Central memory CD8-positive, alpha-beta T cell (primary cell): ENCODE measurements at regions not wholly inside any gene's neighbourhood (a gene's known extent, or its start where the extent isn't known, plus 50 kb on each side); places are given as distances from the start of the nearest gene placed in this dataset.

Experiments
- ATAC-seq: fragments of 150-1000 bp; cut with Tn5 transposase; replicated peaks from 2 replicates; pipeline ENCODE4 v1.10.0; 2022; ENCODE audit warnings: mild to moderate bottlenecking, moderate FRiP score, moderate number of reproducible peaks; ENCODE audit not compliant: poor library complexity, severe bottlenecking; ENCODE audit errors: extremely low read depth
- DNase-seq, 2 donors: peaks; one replicate each; pipeline ENCODE4 v3.0.0; 2021; ENCODE audit warnings: low spot score in 2 of 2
- H3K27ac Mint-ChIP-seq: one replicate; pipeline ENCODE4 v1.8.0; 2022; ENCODE audit warnings: low read depth, mild to moderate bottlenecking, moderate library complexity, mixed read lengths
- H3K27me3 Mint-ChIP-seq: one replicate; pipeline ENCODE4 v1.8.0; 2022; ENCODE audit warnings: mixed read lengths
- H3K36me3 Mint-ChIP-seq: one replicate; pipeline ENCODE4 v1.8.0; 2022; ENCODE audit warnings: mild to moderate bottlenecking, moderate library complexity, mixed read lengths; ENCODE audit not compliant: insufficient read depth
- H3K4me1 Mint-ChIP-seq: one replicate; pipeline ENCODE4 v1.8.0; 2022; ENCODE audit warnings: mixed read lengths
- H3K4me3 Mint-ChIP-seq: one replicate; pipeline ENCODE4 v1.8.0; 2022; ENCODE audit warnings: mild to moderate bottlenecking, moderate library complexity, mixed read lengths
- H3K9me3 Mint-ChIP-seq: one replicate; pipeline ENCODE4 v1.8.0; 2022; ENCODE audit warnings: mixed read lengths

DNA sequence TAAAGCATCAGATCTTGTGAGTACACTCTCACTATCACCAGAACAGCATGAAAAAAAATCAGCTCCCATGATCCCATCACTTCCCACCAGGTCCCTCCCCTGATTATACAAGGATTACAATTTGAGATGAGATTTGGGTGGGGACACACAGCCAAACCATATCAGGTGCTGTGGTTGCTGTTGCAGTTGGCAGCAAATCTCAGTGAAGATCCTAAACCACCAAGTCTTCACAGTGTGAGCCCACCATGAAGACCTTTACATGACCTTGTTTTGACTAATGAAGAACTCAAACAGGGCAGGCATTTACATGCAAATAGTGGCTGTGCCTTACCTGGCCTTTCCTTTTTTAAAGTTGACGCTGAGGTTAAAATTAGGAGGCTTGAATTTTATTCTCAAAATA, 242.6 kb downstream of the ACTR3B start:
- Mint-ChIP-seq H3K36me3 (no peaks in the 10 kb centered on the region), H3K27me3 (peaks cover 14% of the 10 kb centered on the region), H3K4me1 (no peaks in the 10 kb centered on the region), H3K27ac (no peak overlapping the region), H3K9me3 (no peaks in the 10 kb centered on the region), H3K4me3 (no peak overlapping the region)
- ATAC-seq (no peak), DNase-seq (no peak)

DNA sequence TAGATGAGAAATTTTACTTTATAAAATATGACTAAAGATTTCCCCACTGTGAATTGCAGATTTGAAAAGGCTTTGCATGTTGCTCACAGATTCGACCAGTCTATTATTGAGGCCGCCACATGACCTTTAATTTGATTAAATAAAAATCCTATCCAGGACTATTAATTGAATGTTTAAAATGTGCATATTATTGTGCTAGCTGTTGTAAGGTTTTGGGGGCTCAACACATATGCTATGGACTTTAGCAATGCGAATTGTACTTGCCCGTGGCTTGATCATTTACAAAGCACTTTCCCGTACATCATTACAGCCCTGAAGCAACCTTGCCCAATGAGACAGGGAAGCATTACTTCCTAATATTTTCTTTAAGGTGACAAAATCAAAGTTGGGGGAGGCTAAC, 243.0 kb downstream of the ACTR3B start:
- no peak overlapping the region for H3K27ac Mint-ChIP-seq
- no peak for ATAC-seq

DNA sequence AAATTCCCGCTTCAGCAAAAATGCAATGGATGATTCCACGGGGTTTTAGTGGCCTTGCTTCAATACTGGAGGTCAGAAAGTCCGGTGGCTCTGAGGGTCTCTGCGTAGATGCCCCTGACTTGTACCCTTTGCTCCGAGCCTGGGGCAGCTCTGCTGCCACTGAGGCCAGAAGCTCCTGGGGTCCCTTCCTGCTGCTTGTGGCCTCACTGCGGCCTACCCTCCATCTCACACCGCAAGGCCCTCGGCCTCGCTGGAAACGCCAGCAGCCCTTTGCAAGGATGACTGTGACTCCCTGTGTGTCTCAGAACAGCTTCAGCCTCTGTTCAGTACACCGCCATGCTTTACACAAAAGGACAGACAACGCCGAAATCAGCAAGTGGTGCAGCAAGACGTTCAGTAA, 244.8 kb downstream of the ACTR3B start:
- DNase-seq (no peak), ATAC-seq (no peak)
- Mint-ChIP-seq H3K4me3 (no peak overlapping the region), H3K36me3 (no peaks in the 10 kb centered on the region), H3K27ac (no peak overlapping the region), H3K9me3 (no peaks in the 10 kb centered on the region), H3K4me1 (no peaks in the 10 kb centered on the region), H3K27me3 (no peaks in the 10 kb centered on the region)

More for the DNA sequence above, 243.0 kb downstream of the ACTR3B start:
- Mint-ChIP-seq H3K36me3 (no peaks in the 10 kb centered on the region), H3K4me3 (no peak overlapping the region), H3K9me3 (no peaks in the 10 kb centered on the region), H3K4me1 (no peaks in the 10 kb centered on the region), H3K27me3 (peaks cover 9% of the 10 kb centered on the region)
- DNase-seq: no peak

DNA sequence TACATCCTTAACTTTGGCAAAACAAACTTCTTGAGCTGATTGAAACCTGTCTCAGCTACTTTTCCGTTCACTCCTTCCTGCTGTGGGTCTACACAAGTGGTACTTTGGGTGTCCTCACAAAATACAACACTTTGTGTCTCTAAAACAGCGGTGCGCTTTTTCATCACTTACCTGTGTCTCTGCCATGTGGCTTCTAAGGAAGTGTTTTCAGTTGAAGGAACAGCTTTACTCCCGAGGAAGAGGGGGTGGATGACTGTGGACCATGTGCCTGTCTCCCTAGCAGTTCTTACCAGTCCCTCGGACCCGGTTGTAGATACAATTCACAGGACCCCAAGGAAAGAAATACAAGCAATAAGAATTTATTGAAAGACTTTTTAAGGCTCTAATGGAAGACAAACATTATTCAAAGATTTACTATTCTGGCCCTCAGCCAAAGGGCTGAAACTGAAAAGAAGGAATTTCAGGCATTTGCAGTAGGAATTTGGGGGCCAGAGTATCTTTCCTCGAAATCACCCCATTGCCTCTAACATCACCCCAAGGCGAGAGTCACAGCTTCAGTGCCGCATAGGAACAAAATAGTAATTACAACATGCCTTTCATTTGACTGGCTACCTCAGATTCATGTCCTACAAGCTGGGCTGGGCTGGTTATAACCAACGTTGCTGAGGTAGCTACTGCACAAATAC, 246.3 kb downstream of the ACTR3B start:
- no peaks in the 10 kb centered on the region for H3K9me3 Mint-ChIP-seq
- H3K27me3 Mint-ChIP-seq: no peaks in the 10 kb centered on the region
- ATAC-seq (no peak), DNase-seq (no peak)
- no peaks in the 10 kb centered on the region for H3K36me3 Mint-ChIP-seq
- H3K27ac Mint-ChIP-seq: no peak overlapping the region
- no peak overlapping the region for H3K4me3 Mint-ChIP-seq
- H3K4me1 Mint-ChIP-seq: no peaks in the 10 kb centered on the region

DNA sequence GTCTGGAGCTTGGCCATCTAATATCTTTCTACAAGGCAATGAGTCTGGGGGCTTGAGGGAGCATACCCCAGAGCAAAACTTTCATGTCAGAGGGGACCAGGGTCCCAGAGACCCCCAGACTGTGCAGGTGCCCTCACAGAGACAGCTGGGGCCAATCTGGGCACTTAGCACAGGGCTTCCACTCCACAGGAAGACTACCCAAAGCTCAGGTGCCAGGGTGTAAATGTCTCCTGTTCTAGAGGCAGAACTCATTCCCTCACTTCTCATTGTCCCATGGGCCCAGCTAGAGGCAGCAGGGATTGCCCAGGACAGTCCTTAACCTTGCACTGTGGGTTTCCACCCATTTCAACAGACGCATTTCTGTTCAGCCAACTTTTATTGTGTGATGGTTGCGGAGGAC, 246.9 kb downstream of the ACTR3B start:
- Mint-ChIP-seq H3K36me3 (no peaks in the 10 kb centered on the region), H3K4me1 (no peaks in the 10 kb centered on the region), H3K9me3 (no peaks in the 10 kb centered on the region), H3K4me3 (no peak overlapping the region), H3K27me3 (no peaks in the 10 kb centered on the region), H3K27ac (no peak overlapping the region)
- ATAC-seq (no peak), DNase-seq (no peak)

DNA sequence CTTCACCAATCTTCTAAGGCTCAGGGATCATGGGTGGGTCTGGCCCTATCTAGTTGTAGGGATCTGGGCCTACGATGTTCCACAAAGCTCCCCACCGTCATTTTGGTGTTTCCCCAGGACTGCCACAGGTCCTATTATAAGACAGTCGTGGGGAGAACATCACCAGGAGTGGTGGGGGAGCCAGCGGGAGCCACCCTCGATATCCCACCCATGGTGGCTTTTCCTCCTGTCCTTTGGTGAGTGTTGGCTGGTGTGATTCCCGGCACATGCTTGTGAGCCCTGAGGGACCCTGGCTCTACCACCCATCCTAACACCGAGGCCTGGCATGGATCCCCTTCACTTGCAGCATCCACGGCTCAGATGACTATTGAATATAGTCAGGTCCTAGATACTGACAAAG, 247.4 kb downstream of the ACTR3B start:
- Mint-ChIP-seq H3K27me3 (no peaks in the 10 kb centered on the region), H3K27ac (no peak overlapping the region), H3K36me3 (no peaks in the 10 kb centered on the region), H3K4me1 (no peaks in the 10 kb centered on the region), H3K4me3 (no peak overlapping the region), H3K9me3 (no peaks in the 10 kb centered on the region)
- ATAC-seq: no peak
- DNase-seq: no peak

DNA sequence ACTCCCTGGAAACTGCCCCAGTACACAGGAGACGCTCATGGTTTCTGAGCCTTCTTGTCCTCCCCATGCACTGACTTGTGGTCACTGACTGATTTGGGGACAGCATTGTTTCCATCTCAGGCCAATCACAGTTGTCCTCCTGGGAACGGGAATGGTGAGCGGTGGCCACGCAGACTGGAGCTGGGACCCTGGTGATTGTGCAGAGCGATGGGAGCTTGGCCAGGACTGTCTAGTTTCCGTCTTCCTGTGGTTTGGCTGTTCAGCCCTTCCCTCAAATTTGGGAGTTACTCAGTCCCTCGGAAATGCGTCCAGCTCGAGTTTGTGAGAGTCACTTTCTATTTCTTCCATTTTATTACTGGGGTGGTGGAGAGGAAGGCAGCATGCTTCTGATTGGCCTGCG, 250.9 kb downstream of the ACTR3B start:
- no peaks in the 10 kb centered on the region for H3K4me1 Mint-ChIP-seq
- no peak for ATAC-seq
- H3K27me3 Mint-ChIP-seq: no peaks in the 10 kb centered on the region
- H3K4me3 Mint-ChIP-seq: no peak overlapping the region
- H3K9me3 Mint-ChIP-seq: no peaks in the 10 kb centered on the region
- no peak for DNase-seq
- H3K27ac Mint-ChIP-seq: no peak overlapping the region
- no peaks in the 10 kb centered on the region for H3K36me3 Mint-ChIP-seq

DNA sequence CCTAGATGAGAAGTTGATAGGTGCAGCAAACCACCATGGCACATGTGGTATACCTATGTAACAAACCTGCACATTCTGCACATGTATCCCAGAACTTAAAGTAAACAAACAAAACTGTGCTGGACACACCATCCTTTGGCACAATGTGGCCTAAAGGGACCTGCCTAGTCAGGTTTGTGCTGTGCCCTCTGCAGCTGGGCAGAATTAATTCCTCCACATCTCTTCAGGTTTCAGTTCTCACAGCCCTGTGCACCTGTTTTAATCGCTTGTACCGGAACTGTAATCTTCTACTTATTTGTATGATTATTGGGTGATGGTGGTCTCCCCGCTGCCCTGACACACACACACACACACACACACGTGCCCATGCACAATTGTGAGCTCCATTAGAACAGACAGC, 252.7 kb downstream of the ACTR3B start:
- DNase-seq (no peak), ATAC-seq (no peak)
- Mint-ChIP-seq H3K4me1 (no peaks in the 10 kb centered on the region), H3K36me3 (no peaks in the 10 kb centered on the region), H3K9me3 (no peaks in the 10 kb centered on the region), H3K27me3 (no peaks in the 10 kb centered on the region), H3K4me3 (no peak overlapping the region), H3K27ac (no peak overlapping the region)

DNA sequence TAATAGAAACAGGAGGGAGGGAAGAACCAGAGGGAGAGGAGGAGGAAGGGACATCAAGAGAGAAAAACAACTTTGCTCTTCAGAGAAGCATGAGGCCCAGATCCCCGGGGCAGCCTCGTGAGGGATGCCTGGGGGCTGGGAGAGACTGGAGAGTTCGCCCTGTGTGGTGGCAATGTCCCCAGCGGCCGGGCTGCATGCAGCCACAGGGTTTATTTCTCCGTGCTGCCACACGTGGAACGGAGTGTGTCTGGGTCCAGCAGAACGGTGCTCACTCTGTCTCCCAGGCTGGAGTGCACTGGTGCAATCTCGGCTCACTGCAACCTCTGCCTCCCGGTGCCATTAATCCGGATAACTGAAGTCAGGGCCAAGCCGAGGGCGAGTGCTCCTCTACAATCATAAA, 257.7 kb downstream of the ACTR3B start:
- Mint-ChIP-seq H3K27ac (no peak overlapping the region), H3K36me3 (no peaks in the 10 kb centered on the region), H3K27me3 (peaks cover 13% of the 10 kb centered on the region), H3K4me3 (no peak overlapping the region), H3K9me3 (peaks cover 4% of the 10 kb centered on the region), H3K4me1 (no peaks in the 10 kb centered on the region)
- ATAC-seq (no peak), DNase-seq (no peak)

DNA sequence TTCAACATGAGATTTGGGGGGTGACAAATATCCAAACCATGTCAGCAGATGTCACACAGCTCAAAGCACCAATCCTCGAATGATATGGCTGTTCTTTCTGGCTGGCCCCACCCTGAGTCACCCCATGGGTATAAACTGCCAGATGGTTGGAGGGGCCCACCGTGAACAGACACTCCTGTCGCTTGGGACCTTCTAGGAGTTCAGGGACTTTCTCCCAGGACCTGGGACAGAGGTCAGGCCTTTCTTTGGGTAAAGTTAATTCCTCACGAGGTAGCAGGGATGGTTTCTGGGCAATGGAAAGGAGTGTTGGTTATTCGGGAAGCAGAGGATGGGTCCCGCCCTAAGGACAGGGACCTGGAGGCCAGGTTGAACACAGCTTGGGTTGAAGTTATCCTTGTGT, 262.0 kb downstream of the ACTR3B start:
- Mint-ChIP-seq H3K9me3 (peaks cover 4% of the 10 kb centered on the region), H3K4me1 (no peaks in the 10 kb centered on the region), H3K27me3 (peaks cover 26% of the 10 kb centered on the region), H3K4me3 (no peak overlapping the region), H3K27ac (no peak overlapping the region), H3K36me3 (no peaks in the 10 kb centered on the region)
- ATAC-seq (no peak), DNase-seq (no peak)

DNA sequence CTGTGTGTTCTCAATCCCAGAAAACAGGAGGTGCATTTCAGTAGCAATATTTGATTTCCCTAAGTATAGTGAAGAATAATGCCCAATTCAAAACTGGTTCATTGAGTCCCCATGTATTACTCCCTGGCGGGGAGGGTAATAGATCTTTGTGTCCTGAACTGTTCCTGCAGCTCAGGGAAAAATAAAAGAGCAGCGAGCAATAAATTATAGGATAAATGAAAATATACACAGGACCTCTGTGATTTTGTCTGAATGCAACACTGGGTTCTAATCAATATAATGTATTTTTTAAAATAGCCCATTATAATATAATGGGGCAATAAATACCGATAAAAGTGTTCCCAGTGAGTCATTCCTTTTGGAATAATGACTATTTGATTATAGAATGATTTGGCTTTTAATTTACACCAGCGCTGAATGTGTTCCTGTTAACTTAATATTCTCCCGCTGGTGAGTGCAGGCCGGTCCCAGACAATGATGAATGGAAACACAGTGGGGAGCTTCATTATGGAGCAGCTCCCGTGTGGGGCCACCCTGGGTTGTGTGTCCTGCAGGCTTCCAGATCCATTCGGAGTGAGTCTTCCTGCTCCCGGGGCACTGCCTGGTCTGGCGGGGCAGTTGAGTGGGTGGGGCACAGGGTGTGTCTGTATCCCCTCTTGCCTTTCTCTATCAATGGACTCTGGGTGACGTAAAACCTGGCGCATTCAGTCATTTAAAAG, 263.1 kb downstream of the ACTR3B start:
- no peaks in the 10 kb centered on the region for H3K36me3 Mint-ChIP-seq
- H3K4me3 Mint-ChIP-seq: no peak overlapping the region

DNA sequence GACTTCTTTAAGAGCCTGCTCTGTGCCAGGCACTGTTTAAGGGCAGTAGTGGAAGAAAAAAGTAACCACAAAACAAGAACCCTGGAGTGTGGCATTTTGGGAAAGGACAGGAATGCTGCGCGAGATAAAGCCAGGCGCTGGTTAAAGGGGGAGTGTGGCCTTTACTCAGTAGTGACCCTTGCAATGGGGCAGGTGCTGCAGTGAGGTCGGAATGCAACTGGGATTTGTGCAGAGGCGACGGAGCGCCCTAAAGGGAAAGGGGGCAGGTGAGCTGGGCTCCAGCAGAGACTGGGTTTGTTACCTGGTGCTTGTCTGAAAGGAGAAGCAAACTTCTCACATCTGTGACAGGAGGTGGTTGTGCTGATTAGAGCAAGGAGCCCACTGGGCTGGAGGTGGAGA, 263.6 kb downstream of the ACTR3B start:
- DNase-seq: no peak
- peaks cover 26% of the 10 kb centered on the region for H3K27me3 Mint-ChIP-seq
- H3K9me3 Mint-ChIP-seq: peaks cover 4% of the 10 kb centered on the region
- no peak for ATAC-seq
- no peaks in the 10 kb centered on the region for H3K4me1 Mint-ChIP-seq
- no peak overlapping the region for H3K4me3 Mint-ChIP-seq
- no peak overlapping the region for H3K27ac Mint-ChIP-seq
- no peaks in the 10 kb centered on the region for H3K36me3 Mint-ChIP-seq

More for the DNA sequence above, 263.1 kb downstream of the ACTR3B start:
- DNase-seq: no peak
- Mint-ChIP-seq H3K27me3 (peaks cover 26% of the 10 kb centered on the region), H3K9me3 (peaks cover 4% of the 10 kb centered on the region), H3K27ac (no peak overlapping the region), H3K4me1 (no peaks in the 10 kb centered on the region)
- ATAC-seq: no peak

DNA sequence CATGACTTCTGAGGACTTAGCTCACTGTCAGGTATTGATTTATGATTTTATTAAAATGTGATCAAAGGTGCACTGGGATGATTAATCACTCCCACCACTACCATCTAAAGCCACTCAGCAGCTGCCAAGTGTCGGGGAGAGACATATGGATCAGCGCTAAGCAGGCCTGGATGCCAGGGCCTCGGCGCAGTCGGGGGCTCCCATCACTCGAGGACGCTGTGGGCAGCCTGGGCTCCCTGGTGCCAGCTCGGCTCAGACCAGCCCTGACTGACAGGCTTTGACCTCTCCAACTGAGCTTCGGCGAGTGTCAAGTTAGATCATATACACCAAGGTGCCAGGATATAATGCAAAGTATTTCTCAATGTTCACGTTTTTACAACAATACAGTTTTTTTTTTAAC, 267.7 kb downstream of the ACTR3B start:
- ATAC-seq: no peak
- peaks cover 13% of the 10 kb centered on the region for H3K27me3 Mint-ChIP-seq
- no peak overlapping the region for H3K4me3 Mint-ChIP-seq
- no peak overlapping the region for H3K27ac Mint-ChIP-seq
- H3K4me1 Mint-ChIP-seq: peaks cover 5% of the 10 kb centered on the region
- H3K9me3 Mint-ChIP-seq: no peaks in the 10 kb centered on the region
- no peak for DNase-seq
- peaks cover 1% of the 10 kb centered on the region for H3K36me3 Mint-ChIP-seq
